Astrocyte (in vitro differentiated cells and primary cell): ENCODE measurements at regions not wholly inside any gene's neighbourhood (a gene's known extent, or its start where the extent isn't known, plus 50 kb on each side); places are given as distances from the start of the nearest gene placed in this dataset.

ENCODE experiments used
- DNase-seq: peaks from one replicate; pipeline ENCODE4 v3.0.0-alpha.2; 2010; ENCODE audit warnings: low read depth
- FAIRE-seq: peaks from 2 replicates; lab custom pipeline; 2011; peaks lifted over from hg19 to GRCh38; lab: Jason Lieb, UNC
- H2AFZ ChIP-seq: 2 replicates; pipeline ENCODE4 v1.6.0; 2012; ENCODE audit warnings: low read depth, low read length, inconsistent platforms
- H3K27ac ChIP-seq: 2 replicates; pipeline ENCODE4 v1.5.1; 2011; ENCODE audit warnings: low read depth, low read length, inconsistent platforms
- H3K27me3 ChIP-seq: 2 replicates; pipeline ENCODE4 v1.6.0; 2011; ENCODE audit warnings: low read length, inconsistent platforms; ENCODE audit not compliant: insufficient read depth
- H3K36me3 ChIP-seq: 2 replicates; pipeline ENCODE4 v1.5.1; 2011; ENCODE audit warnings: low read length, inconsistent platforms; ENCODE audit not compliant: insufficient read depth
- H3K4me1 ChIP-seq: 2 replicates; pipeline ENCODE4 v1.5.1; 2011; ENCODE audit warnings: low read length, inconsistent platforms; ENCODE audit not compliant: insufficient read depth
- H3K4me2 ChIP-seq: 2 replicates; pipeline ENCODE4 v1.6.0; 2012; ENCODE audit warnings: low read length, inconsistent platforms
- H3K4me3 ChIP-seq: 2 replicates; pipeline ENCODE4 v1.5.1; 2011; ENCODE audit warnings: low read depth, mild to moderate bottlenecking, low read length, inconsistent platforms; ENCODE audit not compliant: insufficient read depth
- H3K79me2 ChIP-seq: 2 replicates; pipeline ENCODE4 v1.6.0; 2012; ENCODE audit warnings: mild to moderate bottlenecking, low read length, inconsistent platforms; ENCODE audit not compliant: insufficient read depth
- H3K9ac ChIP-seq: 2 replicates; pipeline ENCODE4 v1.6.0; 2012; ENCODE audit warnings: mild to moderate bottlenecking, low read length, inconsistent platforms
- H3K9me3 ChIP-seq: 2 replicates; pipeline ENCODE4 v1.5.1; 2012; ENCODE audit warnings: low read depth, mild to moderate bottlenecking, low read length, inconsistent platforms; ENCODE audit not compliant: insufficient read depth
- H4K20me1 ChIP-seq: 2 replicates; pipeline ENCODE4 v1.6.0; 2012; ENCODE audit warnings: low read length, inconsistent platforms; ENCODE audit not compliant: insufficient read depth
- H3K27ac Mint-ChIP-seq: one replicate; pipeline ENCODE4 v1.8.0; 2021; ENCODE audit warnings: mild to moderate bottlenecking, mixed read lengths; ENCODE audit not compliant: unreplicated experiment
- H3K27me3 Mint-ChIP-seq: one replicate; pipeline ENCODE4 v1.8.0; 2021; ENCODE audit warnings: low read depth, mixed read lengths; ENCODE audit not compliant: unreplicated experiment
- H3K36me3 Mint-ChIP-seq: one replicate; pipeline ENCODE4 v1.8.0; 2021; ENCODE audit warnings: low read depth, mixed read lengths; ENCODE audit not compliant: unreplicated experiment
- H3K4me1 Mint-ChIP-seq: one replicate; pipeline ENCODE4 v1.8.0; 2021; ENCODE audit warnings: low read depth, mixed read lengths; ENCODE audit not compliant: unreplicated experiment
- H3K4me3 Mint-ChIP-seq: one replicate; pipeline ENCODE4 v1.8.0; 2021; ENCODE audit warnings: mild to moderate bottlenecking, moderate library complexity, mixed read lengths; ENCODE audit not compliant: unreplicated experiment
- H3K9me3 Mint-ChIP-seq: one replicate; pipeline ENCODE4 v1.8.0; 2021; ENCODE audit warnings: mild to moderate bottlenecking, mixed read lengths; ENCODE audit not compliant: unreplicated experiment
- CTCF ChIP-seq: IDR thresholded peaks from 2 replicates; pipeline ENCODE4 v1.5.1; 2011; ENCODE audit warnings: low read depth, mild to moderate bottlenecking, inconsistent platforms, low read length, moderate library complexity; ENCODE audit not compliant: insufficient read depth
- EZH2 ChIP-seq: IDR thresholded peaks from 2 replicates; pipeline ENCODE4 v1.6.1; 2012; ENCODE audit warnings: mild to moderate bottlenecking, low read length, inconsistent platforms; ENCODE audit not compliant: insufficient read depth

- no peak overlapping the region for H3K27ac ChIP-seq
- DNase-seq (no peak), FAIRE-seq (no peak)
- Mint-ChIP-seq H3K4me1 (no peaks in the 10 kb centered on the region), H3K27me3 (no peaks in the 10 kb centered on the region), H3K9me3 (no peaks in the 10 kb centered on the region), H3K4me3 (no peak overlapping the region), H3K36me3 (no peaks in the 10 kb centered on the region), H3K27ac (no peak overlapping the region)
- H3K4me2 ChIP-seq = no peak overlapping the region
- no peak overlapping the region for H2AFZ ChIP-seq
- H3K9ac ChIP-seq = no peak overlapping the region
- H3K9me3 ChIP-seq = no peaks in the 10 kb centered on the region
- no peaks in the 10 kb centered on the region for H4K20me1 ChIP-seq
- no peaks in the 10 kb centered on the region for H3K27me3 ChIP-seq
- no peak overlapping the region for H3K4me3 ChIP-seq
- TF ChIP-seq CTCF = peak; percentile 18
- TF ChIP-seq EZH2 = no peak
- H3K36me3 ChIP-seq = no peaks in the 10 kb centered on the region
- no peaks in the 10 kb centered on the region for H3K4me1 ChIP-seq
- no peaks in the 10 kb centered on the region for H3K79me2 ChIP-seq
These were observed 58.3 kb upstream of the EPHA3 start for GRCh38 chr3:89049119-89049518.

GRCh38 chr3:89052386-89052785 is 55.0 kb upstream of the EPHA3 start:
- no peaks in the 10 kb centered on the region for H3K27me3 ChIP-seq
- no peak overlapping the region for H3K27ac ChIP-seq
- Mint-ChIP-seq H3K4me3 (no peak overlapping the region), H3K9me3 (no peaks in the 10 kb centered on the region), H3K27me3 (no peaks in the 10 kb centered on the region), H3K36me3 (no peaks in the 10 kb centered on the region), H3K4me1 (no peaks in the 10 kb centered on the region), H3K27ac (no peak overlapping the region)
- FAIRE-seq = no peak
- no peak overlapping the region for H3K4me3 ChIP-seq
- no peaks in the 10 kb centered on the region for H3K36me3 ChIP-seq
- H3K9ac ChIP-seq = no peak overlapping the region
- no peak for TF ChIP-seq CTCF
- no peak for TF ChIP-seq EZH2
- H2AFZ ChIP-seq = no peak overlapping the region
- no peaks in the 10 kb centered on the region for H4K20me1 ChIP-seq
- no peak for DNase-seq
- no peaks in the 10 kb centered on the region for H3K4me1 ChIP-seq
- H3K79me2 ChIP-seq = no peaks in the 10 kb centered on the region
- H3K4me2 ChIP-seq = no peak overlapping the region
- no peaks in the 10 kb centered on the region for H3K9me3 ChIP-seq

GRCh38 chr3:89057398-89057797 is 50.0 kb upstream of the EPHA3 start:
- Histone ChIP-seq H3K36me3 (no peaks in the 10 kb centered on the region), H3K4me1 (no peaks in the 10 kb centered on the region), H3K27ac (no peak overlapping the region), H3K4me2 (no peak overlapping the region), H3K9ac (no peak overlapping the region), H2AFZ (no peak overlapping the region), H4K20me1 (no peaks in the 10 kb centered on the region), H3K4me3 (no peak overlapping the region), H3K27me3 (no peaks in the 10 kb centered on the region), H3K79me2 (no peaks in the 10 kb centered on the region), H3K9me3 (no peaks in the 10 kb centered on the region)
- H3K36me3 Mint-ChIP-seq = no peaks in the 10 kb centered on the region
- H3K4me3 Mint-ChIP-seq = no peak overlapping the region
- H3K27ac Mint-ChIP-seq = no peak overlapping the region
- no peaks in the 10 kb centered on the region for H3K27me3 Mint-ChIP-seq
- TF ChIP-seq CTCF (no peak), EZH2 (no peak)
- H3K4me1 Mint-ChIP-seq = peaks cover 13% of the 10 kb centered on the region
- FAIRE-seq (no peak), DNase-seq (no peak)
- H3K9me3 Mint-ChIP-seq = no peaks in the 10 kb centered on the region
